ENCODE measurements at regions not wholly inside any gene's neighbourhood (a gene's known extent, or its start where the extent isn't known, plus 50 kb on each side); places are given as distances from the start of the nearest gene placed in this dataset.
A peak's percentile ranks its signal among the peaks of the same experiment; 100 is the strongest.

GRCh38 chr11:69947059-69947792 is 128.0 kb upstream of the FGF3 start:
- WGBS (ENCODE audit: insufficient coverage): 100% methylated on average over 1 of the region's 5 CpGs
- H3K4me3 ChIP-seq (ENCODE audit: control insufficient read depth in 1 of 7, extremely low read depth in 1 of 7, insufficient read depth in 4 of 7, low read depth in 2 of 7, low read length in 6 of 7): no peak overlapping the region
- H3K4me1 ChIP-seq (ENCODE audit: control extremely low read depth in 1 of 4, control insufficient read depth in 4 of 4, insufficient read depth in 4 of 4, low read length in 3 of 4): no peaks in the 10 kb centered on the region
- H3K27me3 ChIP-seq (replicated peaks in 2 of 5; ENCODE audit: control insufficient read depth in 4 of 5, insufficient read depth in 5 of 5, low read length in 4 of 5): peaks cover 0 to 71% (median 2%) of the 10 kb centered on the region in 5 experiments
- ChIA-PET CTCF (interaction anchor here (0.6 kb wide), 1 partner anchor 9 kb away, joined by 3 read pairs; no protein-coding TSS in a partner anchor), POLR2A (no interaction called here)
- peaks cover 0 to 12% (median 5%) of the 10 kb centered on the region in 5 experiments for H3K9me3 ChIP-seq (ENCODE audit: control extremely low read depth in 1 of 5, control insufficient read depth in 4 of 5, insufficient read depth in 2 of 5, low read depth in 1 of 5, low read length in 4 of 5)
- peak in 1 of 3 donors; percentile 46 for DNase-seq
- H3K36me3 ChIP-seq (ENCODE audit: control insufficient read depth in 4 of 4, insufficient read depth in 4 of 4, low read length in 3 of 4): no peaks in the 10 kb centered on the region
- no peak overlapping the region for H3K27ac ChIP-seq (ENCODE audit: insufficient read depth in 1 of 2, low read depth in 1 of 2, low read length in 2 of 2, poor library complexity in 1 of 2, severe bottlenecking in 2 of 2)

- Histone ChIP-seq H3K27me3 (replicated peaks in 2 of 5; ENCODE audit: control insufficient read depth in 4 of 5, insufficient read depth in 5 of 5, low read length in 4 of 5) (peaks cover 0 to 65% (median 0%) of the 10 kb centered on the region in 5 experiments), H3K4me3 (ENCODE audit: control insufficient read depth in 1 of 7, extremely low read depth in 1 of 7, insufficient read depth in 4 of 7, low read depth in 2 of 7, low read length in 6 of 7) (no peak overlapping the region), H3K4me1 (ENCODE audit: control extremely low read depth in 1 of 4, control insufficient read depth in 4 of 4, insufficient read depth in 4 of 4, low read length in 3 of 4) (no peaks in the 10 kb centered on the region), H3K27ac (ENCODE audit: insufficient read depth in 1 of 2, low read depth in 1 of 2, low read length in 2 of 2, poor library complexity in 1 of 2, severe bottlenecking in 2 of 2) (no peak overlapping the region), H3K9me3 (ENCODE audit: control extremely low read depth in 1 of 5, control insufficient read depth in 4 of 5, insufficient read depth in 2 of 5, low read depth in 1 of 5, low read length in 4 of 5) (peaks cover 0 to 12% (median 5%) of the 10 kb centered on the region in 5 experiments), H3K36me3 (ENCODE audit: control insufficient read depth in 4 of 4, insufficient read depth in 4 of 4, low read length in 3 of 4) (no peaks in the 10 kb centered on the region)
- WGBS (ENCODE audit: insufficient coverage): 90% methylated on average over 11 of the region's 12 CpGs
- no peak for DNase-seq
- ChIA-PET POLR2A (no interaction called here), CTCF (interaction anchor here (0.6 to 1.5 kb wide), 2 partner anchors 8 to 21 kb away, joined by 3 to 4 read pairs; no protein-coding TSS in a partner anchor)
Measured at GRCh38 chr11:69947793-69948255, 128.6 kb upstream of the FGF3 start.

- peaks cover 0 to 61% (median 0%) of the 10 kb centered on the region in 5 experiments for H3K27me3 ChIP-seq (replicated peaks in 2 of 5; ENCODE audit: control insufficient read depth in 4 of 5, insufficient read depth in 5 of 5, low read length in 4 of 5)
- H3K4me3 ChIP-seq (ENCODE audit: control insufficient read depth in 1 of 7, extremely low read depth in 1 of 7, insufficient read depth in 4 of 7, low read depth in 2 of 7, low read length in 6 of 7): no peak overlapping the region
- ChIA-PET CTCF (interaction anchor here (0.6 to 1.5 kb wide), 2 partner anchors 8 to 22 kb away, joined by 3 to 4 read pairs; no protein-coding TSS in a partner anchor), POLR2A (no interaction called here)
- WGBS (ENCODE audit: insufficient coverage): 64% methylated on average over 22 of the region's 24 CpGs
- no peak overlapping the region for H3K27ac ChIP-seq (ENCODE audit: insufficient read depth in 1 of 2, low read depth in 1 of 2, low read length in 2 of 2, poor library complexity in 1 of 2, severe bottlenecking in 2 of 2)
- no peaks in the 10 kb centered on the region for H3K4me1 ChIP-seq (ENCODE audit: control extremely low read depth in 1 of 4, control insufficient read depth in 4 of 4, insufficient read depth in 4 of 4, low read length in 3 of 4)
- peak in 1 of 3 donors; percentile 26 for DNase-seq
- no peaks in the 10 kb centered on the region for H3K36me3 ChIP-seq (ENCODE audit: control insufficient read depth in 4 of 4, insufficient read depth in 4 of 4, low read length in 3 of 4)
- peaks cover 0 to 12% (median 5%) of the 10 kb centered on the region in 5 experiments for H3K9me3 ChIP-seq (ENCODE audit: control extremely low read depth in 1 of 5, control insufficient read depth in 4 of 5, insufficient read depth in 2 of 5, low read depth in 1 of 5, low read length in 4 of 5)
Measured at GRCh38 chr11:69948256-69949141, 129.3 kb upstream of the FGF3 start.

GRCh38 chr11:69949327-69949726 is 128.8 kb upstream of the ANO1 start:
- no peaks in the 10 kb centered on the region for H3K4me1 ChIP-seq (ENCODE audit: control extremely low read depth in 1 of 4, control insufficient read depth in 4 of 4, insufficient read depth in 4 of 4, low read length in 3 of 4)
- DNase-seq: no peak
- H3K27me3 ChIP-seq (replicated peaks in 2 of 5; ENCODE audit: control insufficient read depth in 4 of 5, insufficient read depth in 5 of 5, low read length in 4 of 5): peaks cover 0 to 54% (median 0%) of the 10 kb centered on the region in 5 experiments
- H3K27ac ChIP-seq (ENCODE audit: insufficient read depth in 1 of 2, low read depth in 1 of 2, low read length in 2 of 2, poor library complexity in 1 of 2, severe bottlenecking in 2 of 2): no peak overlapping the region
- H3K36me3 ChIP-seq (ENCODE audit: control insufficient read depth in 4 of 4, insufficient read depth in 4 of 4, low read length in 3 of 4): no peaks in the 10 kb centered on the region
- ChIA-PET CTCF (interaction anchor here (1.5 kb wide), 1 partner anchor 23 kb away, joined by 4 read pairs; no protein-coding TSS in a partner anchor), POLR2A (no interaction called here)
- no peak overlapping the region for H3K4me3 ChIP-seq (ENCODE audit: control insufficient read depth in 1 of 7, extremely low read depth in 1 of 7, insufficient read depth in 4 of 7, low read depth in 2 of 7, low read length in 6 of 7)
- WGBS (ENCODE audit: insufficient coverage): 92% methylated on average over 6 of the region's 6 CpGs
- H3K9me3 ChIP-seq (ENCODE audit: control extremely low read depth in 1 of 5, control insufficient read depth in 4 of 5, insufficient read depth in 2 of 5, low read depth in 1 of 5, low read length in 4 of 5): peaks cover 0 to 12% (median 5%) of the 10 kb centered on the region in 5 experiments

- CTCF ChIA-PET: no interaction called here
- peak; percentile 24 to 36 (median 33) for DNase-seq
- WGBS (ENCODE audit: insufficient coverage): 66% methylated on average over 7 of the region's 8 CpGs
- H3K36me3 ChIP-seq (ENCODE audit: control insufficient read depth in 4 of 4, insufficient read depth in 4 of 4, low read length in 3 of 4): no peaks in the 10 kb centered on the region
- POLR2A ChIA-PET: no interaction called here
- no peaks in the 10 kb centered on the region for H3K4me1 ChIP-seq (ENCODE audit: control extremely low read depth in 1 of 4, control insufficient read depth in 4 of 4, insufficient read depth in 4 of 4, low read length in 3 of 4)
- peaks cover 0 to 12% (median 5%) of the 10 kb centered on the region in 5 experiments for H3K9me3 ChIP-seq (ENCODE audit: control extremely low read depth in 1 of 5, control insufficient read depth in 4 of 5, insufficient read depth in 2 of 5, low read depth in 1 of 5, low read length in 4 of 5)
- H3K4me3 ChIP-seq (ENCODE audit: control insufficient read depth in 1 of 7, extremely low read depth in 1 of 7, insufficient read depth in 4 of 7, low read depth in 2 of 7, low read length in 6 of 7): no peak overlapping the region
- H3K27ac ChIP-seq (ENCODE audit: insufficient read depth in 1 of 2, low read depth in 1 of 2, low read length in 2 of 2, poor library complexity in 1 of 2, severe bottlenecking in 2 of 2): no peak overlapping the region
- peaks cover 0 to 57% (median 0%) of the 10 kb centered on the region in 5 experiments for H3K27me3 ChIP-seq (replicated peaks in 2 of 5; ENCODE audit: control insufficient read depth in 4 of 5, insufficient read depth in 5 of 5, low read length in 4 of 5)
Measured at GRCh38 chr11:69950120-69950519, 128.0 kb upstream of the ANO1 start.

- no peaks in the 10 kb centered on the region for H3K4me1 ChIP-seq (ENCODE audit: control extremely low read depth in 1 of 4, control insufficient read depth in 4 of 4, insufficient read depth in 4 of 4, low read length in 3 of 4)
- CTCF ChIA-PET: no interaction called here
- no peak overlapping the region for H3K27ac ChIP-seq (ENCODE audit: insufficient read depth in 1 of 2, low read depth in 1 of 2, low read length in 2 of 2, poor library complexity in 1 of 2, severe bottlenecking in 2 of 2)
- DNase-seq: no peak
- no peaks in the 10 kb centered on the region for H3K36me3 ChIP-seq (ENCODE audit: control insufficient read depth in 4 of 4, insufficient read depth in 4 of 4, low read length in 3 of 4)
- POLR2A ChIA-PET: no interaction called here
- H3K9me3 ChIP-seq (ENCODE audit: control extremely low read depth in 1 of 5, control insufficient read depth in 4 of 5, insufficient read depth in 2 of 5, low read depth in 1 of 5, low read length in 4 of 5): peaks cover 0 to 12% (median 5%) of the 10 kb centered on the region in 5 experiments
- WGBS (ENCODE audit: insufficient coverage): 100% methylated on average over 1 of the region's 6 CpGs
- peaks cover 0 to 57% (median 0%) of the 10 kb centered on the region in 5 experiments for H3K27me3 ChIP-seq (replicated peaks in 2 of 5; ENCODE audit: control insufficient read depth in 4 of 5, insufficient read depth in 5 of 5, low read length in 4 of 5)
- H3K4me3 ChIP-seq (ENCODE audit: control insufficient read depth in 1 of 7, extremely low read depth in 1 of 7, insufficient read depth in 4 of 7, low read depth in 2 of 7, low read length in 6 of 7): no peak overlapping the region
Measured at GRCh38 chr11:69950621-69951020, 127.5 kb upstream of the ANO1 start.

All from common myeloid progenitor, CD34-positive (primary cell).